Right atrium auricular region (tissue), 2 donors: ENCODE measurements at regions not wholly inside any gene's neighbourhood (a gene's known extent, or its start where the extent isn't known, plus 50 kb on each side); places are given as distances from the start of the nearest gene placed in this dataset.

ENCODE experiments used
- DNase-seq: peaks from one replicate; pipeline ENCODE4 v3.0.0-alpha.2; 2019; ENCODE audit warnings: low spot score
- H3K27ac ChIP-seq, 2 donors: fragments of 200-600 bp; sonication (generic); 1 replicate in 1 of 2; 2 replicates in 1 of 2; pipeline ENCODE4 v1.5.1; 2016 to 2019
- H3K27me3 ChIP-seq, 2 donors: fragments of 200-600 bp; sonication (generic); one replicate each; pipeline versions ENCODE4 v1.5.1 to v1.6.0; 2017 to 2019
- H3K36me3 ChIP-seq: fragments of 200-600 bp; sonication (generic); one replicate; pipeline ENCODE4 v1.5.1; 2016
- H3K4me1 ChIP-seq, 2 donors: fragments of 200-600 bp; sonication (generic); one replicate each; pipeline versions ENCODE4 v1.5.1 to v1.6.0; 2017 to 2019
- H3K4me3 ChIP-seq, 2 donors: fragments of 200-600 bp; sonication (generic); 1 replicate in 1 of 2; 2 replicates in 1 of 2; pipeline ENCODE4 v1.5.1; 2017 to 2019; ENCODE audit warnings: mild to moderate bottlenecking in 1 of 2, moderate library complexity in 1 of 2
- H3K9me3 ChIP-seq, 2 donors: fragments of 200-600 bp; sonication (generic); one replicate each; pipeline ENCODE4 v1.5.1; 2019
- CTCF ChIP-seq, 2 donors: fragments of 200-600 bp; sonication (generic); IDR thresholded peaks; one replicate each; pipeline ENCODE4 v1.5.1; 2019; ENCODE audit warnings: antibody characterized with exemption in 2 of 2

- Histone ChIP-seq H3K36me3 (no peaks in the 10 kb centered on the region), H3K27ac (no peak overlapping the region), H3K4me3 (no peak overlapping the region), H3K9me3 (peaks cover 0 to 4% of the 10 kb centered on the region in 2 donors), H3K27me3 (no peaks in the 10 kb centered on the region), H3K4me1 (no peaks in the 10 kb centered on the region)
- DNase-seq, result no peak
- TF ChIP-seq CTCF (IDR thresholded peaks at IDR 0.05), result no peak
These were observed 287.2 kb downstream of the CYP26B1 start for GRCh38 chr2:71860381-71860926.

GRCh38 chr2:71859211-71859847 is 288.3 kb downstream of the CYP26B1 start:
- TF ChIP-seq CTCF (IDR thresholded peaks at IDR 0.05), result no peak
- Histone ChIP-seq H3K4me1 (no peaks in the 10 kb centered on the region), H3K27ac (no peak overlapping the region), H3K4me3 (no peak overlapping the region), H3K27me3 (no peaks in the 10 kb centered on the region), H3K9me3 (peaks cover 0 to 6% of the 10 kb centered on the region in 2 donors), H3K36me3 (no peaks in the 10 kb centered on the region)
- no peak for DNase-seq

- Histone ChIP-seq H3K9me3 (peaks cover 0 to 6% of the 10 kb centered on the region in 2 donors), H3K27ac (no peak overlapping the region), H3K4me1 (no peaks in the 10 kb centered on the region), H3K4me3 (no peak overlapping the region), H3K36me3 (no peaks in the 10 kb centered on the region), H3K27me3 (no peaks in the 10 kb centered on the region)
- DNase-seq, result no peak
- no peak for TF ChIP-seq CTCF (IDR thresholded peaks at IDR 0.05)
These were observed 289.6 kb downstream of the CYP26B1 start for GRCh38 chr2:71858071-71858470.

GRCh38 chr2:71857636-71858035 is 290.0 kb downstream of the CYP26B1 start:
- peaks cover 0 to 6% of the 10 kb centered on the region in 2 donors for H3K9me3 ChIP-seq
- TF ChIP-seq CTCF (IDR thresholded peaks at IDR 0.05), result no peak
- H3K27me3 ChIP-seq, result no peaks in the 10 kb centered on the region
- H3K4me3 ChIP-seq, result no peak overlapping the region
- no peaks in the 10 kb centered on the region for H3K36me3 ChIP-seq
- DNase-seq, result no peak
- H3K4me1 ChIP-seq, result peaks cover 0 to 2% of the 10 kb centered on the region in 2 donors
- H3K27ac ChIP-seq, result no peak overlapping the region

GRCh38 chr2:71856773-71857525 is 290.7 kb downstream of the CYP26B1 start:
- no peak overlapping the region for H3K4me3 ChIP-seq
- peaks cover 0 to 6% of the 10 kb centered on the region in 2 donors for H3K9me3 ChIP-seq
- TF ChIP-seq CTCF (IDR thresholded peaks at IDR 0.05), result no peak
- peaks cover 0 to 9% of the 10 kb centered on the region in 2 donors for H3K4me1 ChIP-seq
- no peaks in the 10 kb centered on the region for H3K27me3 ChIP-seq
- H3K27ac ChIP-seq, result no peak overlapping the region
- H3K36me3 ChIP-seq, result no peaks in the 10 kb centered on the region
- DNase-seq, result no peak
